HepG2 (cell line): ENCODE measurements at regions not wholly inside any gene's neighbourhood (a gene's known extent, or its start where the extent isn't known, plus 50 kb on each side); places are given as distances from the start of the nearest gene placed in this dataset.

Experiments used
- ATAC-seq: fragments of 200-7000 bp; cut with Tn5 transposase; 3 replicates; pipeline ENCODE4 v1.9.1; 2020; ENCODE audit warnings: mild to moderate bottlenecking, moderate library complexity
- BruUV-seq: library from RNA; stranded (reverse); fragments of 400-500 nt; replicated peaks from 2 replicates; lab custom pipeline; 2021; lab: Mats Ljungman, UMichigan
- CTCF ChIA-PET: fragments of 300-600 bp; formaldehyde crosslinking; extraction: SDS; loops from one replicate; lab custom pipeline; 2021; ENCODE audit warnings: low total read pairs, inconsistent platforms, low intra/inter-chr PET ratio; lab: Yijun Ruan, JAX
- POLR2A ChIA-PET: fragments of 350-600 bp; sonication (Branson Sonifier 250); formaldehyde crosslinking; loops from one replicate; lab custom pipeline; 2020; ENCODE audit warnings: antibody characterized with exemption, inconsistent platforms; lab: Yijun Ruan, JAX
- DNase-seq: peaks from one replicate; pipeline ENCODE4 v3.0.0-alpha.2; 2015; ENCODE audit warnings: low spot score
- FAIRE-seq: peaks from 3 replicates; lab custom pipeline; 2011; peaks lifted over from hg19 to GRCh38; lab: Jason Lieb, UNC
- H2AFZ ChIP-seq: one replicate; pipeline ENCODE4 v1.6.1; 2011; ENCODE audit warnings: low read length, inconsistent platforms
- H3K27ac ChIP-seq: fragments of 300-600 bp; 3 replicates; pipeline ENCODE4 v1.8.0; 2011; ENCODE audit warnings: mixed run types, mild to moderate bottlenecking, mixed read lengths, low read length, inconsistent platforms; ENCODE audit not compliant: insufficient read depth; ENCODE audit errors: extremely low read length
- H3K27me3 ChIP-seq, 2 experiments: fragments of 200-600 bp in 1 of 2; 2 replicates in 1 of 2; 3 replicates in 1 of 2; pipeline versions ENCODE4 v1.6.0 to v1.8.0; 2011; ENCODE audit warnings: low read length in 2 of 2, mild to moderate bottlenecking in 2 of 2, moderate library complexity in 2 of 2, inconsistent platforms in 1 of 2; ENCODE audit not compliant: insufficient read depth in 2 of 2, control insufficient read depth in 1 of 2
- H3K36me3 ChIP-seq, 2 experiments: fragments of 200-600 bp in 1 of 2; replicated peaks in 1 of 2; 2 replicates in 1 of 2; 3 replicates in 1 of 2; pipeline versions ENCODE4 v1.5.1 to v1.8.0; 2011; ENCODE audit warnings: low read length in 2 of 2, inconsistent platforms in 1 of 2; ENCODE audit not compliant: insufficient read depth in 2 of 2, control insufficient read depth in 1 of 2
- H3K4me1 ChIP-seq: 2 replicates; pipeline ENCODE4 v1.5.1; 2012; ENCODE audit warnings: low read length, inconsistent platforms; ENCODE audit not compliant: insufficient read depth
- H3K4me2 ChIP-seq: 2 replicates; pipeline ENCODE4 v1.6.0; 2011; ENCODE audit warnings: low read depth, low read length, inconsistent platforms
- H3K4me3 ChIP-seq, 3 experiments: fragments of 200-600 bp in 1 of 3; sonication (generic), shearing (Covaris generic) in 1 of 3; replicated peaks in 1 of 3; 2 replicates each; pipeline ENCODE4 v1.5.1; 2011 to 2016; ENCODE audit warnings: low read length in 3 of 3, inconsistent platforms in 2 of 3, low read depth in 2 of 3, mild to moderate bottlenecking in 2 of 3, control low read depth in 1 of 3, mixed read lengths in 1 of 3; ENCODE audit not compliant: insufficient read depth in 1 of 3
- H3K79me2 ChIP-seq: one replicate; pipeline ENCODE4 v1.6.1; 2011; ENCODE audit warnings: low read length, inconsistent platforms; ENCODE audit not compliant: insufficient read depth
- H3K9ac ChIP-seq: 2 replicates; pipeline ENCODE4 v1.6.0; 2011; ENCODE audit warnings: mild to moderate bottlenecking, low read depth, low read length, inconsistent platforms; ENCODE audit not compliant: insufficient read depth
- H3K9me3 ChIP-seq: 2 replicates; pipeline ENCODE4 v1.5.1; 2012; ENCODE audit warnings: mild to moderate bottlenecking, low read length
- H4K20me1 ChIP-seq: 2 replicates; pipeline ENCODE4 v1.6.0; 2011; ENCODE audit warnings: inconsistent platforms, mild to moderate bottlenecking, low read length, moderate library complexity; ENCODE audit not compliant: insufficient read depth
- BATF2 ChIP-seq: sonication (generic); formaldehyde crosslinking; IDR thresholded peaks from 2 replicates; pipeline ENCODE4 v1.8.0; 2022; ENCODE audit warnings: mild to moderate bottlenecking, missing genetic modification reagents, moderate library complexity
- DR1 ChIP-seq: sonication (generic); formaldehyde crosslinking; IDR thresholded peaks from 2 replicates; pipeline ENCODE4 v1.8.0; 2021; ENCODE audit warnings: mild to moderate bottlenecking, missing genetic modification reagents, inconsistent platforms
- FOXO4 ChIP-seq: sonication (generic); formaldehyde crosslinking; conservative IDR thresholded peaks from 2 replicates; pipeline ENCODE4 v1.8.1; 2023; ENCODE audit warnings: missing genetic modification reagents
- HMGXB4 ChIP-seq, 2 experiments: sonication (generic) in 1 of 2; formaldehyde crosslinking in 1 of 2; IDR thresholded peaks; 2 replicates each; pipeline versions ENCODE4 v1.4.0 to v1.6.1; 2018 to 2020; ENCODE audit warnings: missing genetic modification reagents in 2 of 2, borderline replicate concordance in 1 of 2, low read depth in 1 of 2, mild to moderate bottlenecking in 1 of 2, missing biosample characterization in 1 of 2
- MXI1 ChIP-seq: IDR thresholded peaks from 3 replicates; pipeline ENCODE4 v1.6.1; 2012; ENCODE audit warnings: low read depth, low read length, inconsistent platforms, borderline replicate concordance
- SNAPC2 ChIP-seq: sonication (generic); formaldehyde crosslinking; IDR thresholded peaks from 2 replicates; pipeline ENCODE4 v1.8.1; 2022; ENCODE audit warnings: mild to moderate bottlenecking, missing genetic modification reagents
- ZNF10 ChIP-seq: sonication (generic); formaldehyde crosslinking; IDR thresholded peaks from 2 replicates; pipeline ENCODE4 v1.4.0; 2020; ENCODE audit warnings: mild to moderate bottlenecking, low read depth, missing genetic modification reagents, borderline replicate concordance
- ZNF12 ChIP-seq: sonication (generic); formaldehyde crosslinking; IDR thresholded peaks from 2 replicates; pipeline ENCODE4 v1.5.0; 2020; ENCODE audit warnings: missing genetic modification reagents
- ZNF17 ChIP-seq: sonication (generic); formaldehyde crosslinking; IDR thresholded peaks from 2 replicates; pipeline ENCODE4 v1.5.0; 2020; ENCODE audit warnings: mild to moderate bottlenecking, missing genetic modification reagents
- ZNF589 ChIP-seq: sonication (generic); formaldehyde crosslinking; conservative IDR thresholded peaks from 2 replicates; pipeline ENCODE4 v1.8.0; 2022; ENCODE audit warnings: mild to moderate bottlenecking, moderate library complexity, missing genetic modification reagents
- ZNF619 ChIP-seq: sonication (generic); formaldehyde crosslinking; IDR thresholded peaks from 2 replicates; pipeline ENCODE4 v1.4.0; 2020; ENCODE audit warnings: mild to moderate bottlenecking, missing genetic modification reagents
- WGBS: methylation state at CpG from one replicate; pipeline ENCODE4 v1.1.6; 2017; ENCODE audit warnings: low lambda C conversion rate; 5-methylcytosine and 5-hydroxymethylcytosine counted together
- in situ Hi-C: cut with HindIII; loops from 2 replicates; pipeline ENCODE4 v1.10.0; 2017; ENCODE audit warnings: low pct_unique_long_range_greater_than_20kb; ENCODE audit not compliant: extremely low pct_ligation_motif_present
- intact Hi-C: fragments of 100-400 bp; cut with micrococcal nuclease; formaldehyde crosslinking; loops from one replicate; pipeline ENCODE4 v1.10.0; 2022; ENCODE audit not compliant: unreplicated experiment

- Histone ChIP-seq H3K27me3 (peaks cover 1 to 21% of the 10 kb centered on the region in 2 experiments; a peak in 2 of 5 replicates), H2AFZ (no peak overlapping the region), H3K27ac (no peak overlapping the region), H3K9ac (no peak overlapping the region), H3K4me1 (no peaks in the 10 kb centered on the region), H3K36me3 (no peaks in the 10 kb centered on the region), H3K79me2 (no peaks in the 10 kb centered on the region), H3K4me2 (no peak overlapping the region), H3K4me3 (no peak overlapping the region), H3K9me3 (no peaks in the 10 kb centered on the region), H4K20me1 (no peaks in the 10 kb centered on the region)
- TF ChIP-seq ZNF619 (CRISPR knock-in tag) = no peak
- TF ChIP-seq ZNF10 (CRISPR knock-in tag) = no peak
- TF ChIP-seq ZNF12 (CRISPR knock-in tag) = no peak
- no peak for TF ChIP-seq BATF2 (CRISPR knock-in tag)
- TF ChIP-seq ZNF17 (CRISPR knock-in tag) = no peak
- TF ChIP-seq FOXO4 (CRISPR knock-in tag) = no peak
- no peak for TF ChIP-seq ZNF589 (CRISPR knock-in tag)
- no peak for TF ChIP-seq SNAPC2 (CRISPR knock-in tag)
- TF ChIP-seq DR1 (CRISPR knock-in tag) = no peak
- no peak for TF ChIP-seq HMGXB4 (CRISPR knock-in tag; IDR thresholded peaks at IDR 0.05; ENCODE audit: borderline replicate concordance in 1 of 2, low read depth in 1 of 2)
- TF ChIP-seq MXI1 = no peak
- intact Hi-C loops = no loop called here
- in situ Hi-C loops = no loop called here
- WGBS = 100% methylated on average over 2 of the region's 5 CpGs
- FAIRE-seq = no peak
- BruUV-seq = no TSS peak
- no peak for ATAC-seq
- POLR2A ChIA-PET = no interaction called here
- CTCF ChIA-PET = no interaction called here
- no peak for DNase-seq
Observed at GRCh38 chr9:96160866-96161265, 141.1 kb downstream of the HSD17B3 start.
